IMR-90 (cell line): ENCODE measurements at regions not wholly inside any gene's neighbourhood (a gene's known extent, or its start where the extent isn't known, plus 50 kb on each side); places are given as distances from the start of the nearest gene placed in this dataset.

Experiments
- ATAC-seq: fragments of 200-7000 bp; cut with Tn5 transposase; 2 replicates; pipeline ENCODE4 v1.9.1; 2020; ENCODE audit warnings: low read depth, mild to moderate bottlenecking, moderate library complexity
- BruUV-seq: library from RNA; stranded (reverse); fragments of 400-500 nt; replicated peaks from 2 replicates; lab custom pipeline; 2021; lab: Mats Ljungman, UMichigan
- CTCF ChIA-PET: fragments of 300-600 bp; formaldehyde crosslinking; extraction: SDS; loops from one replicate; lab custom pipeline; 2021; ENCODE audit warnings: antibody characterized with exemption; lab: Yijun Ruan, JAX
- POLR2A ChIA-PET: fragments of 300-600 bp; sonication (Branson Sonifier 250); formaldehyde crosslinking; loops from one replicate; lab custom pipeline; 2022; ENCODE audit warnings: antibody characterized with exemption; ENCODE audit not compliant: unreplicated experiment; lab: Charles Lee
- DNase-seq: peaks from one replicate; pipeline ENCODE4 v3.0.0; 2013
- H2AFZ ChIP-seq: replicated peaks from 2 replicates; pipeline ENCODE3; 2013; ENCODE audit warnings: low read length, mild to moderate bottlenecking; ENCODE audit not compliant: poor library complexity
- H2AK5ac ChIP-seq: 2 replicates; pipeline ENCODE4 v1.6.1; 2013; ENCODE audit warnings: low read depth, low read length, inconsistent platforms
- H2AK9ac ChIP-seq: replicated peaks from 2 replicates; pipeline ENCODE3; 2013; ENCODE audit warnings: mild to moderate bottlenecking, low read depth, low read length, moderate library complexity; ENCODE audit not compliant: poor library complexity
- H2BK120ac ChIP-seq: 2 replicates; pipeline ENCODE4 v1.6.1; 2013; ENCODE audit warnings: low read depth, low read length, inconsistent platforms
- H2BK15ac ChIP-seq: 3 replicates; pipeline ENCODE4 v1.6.1; 2013; ENCODE audit warnings: low read depth, low read length, inconsistent platforms
- H2BK20ac ChIP-seq: 2 replicates; pipeline ENCODE4 v1.6.1; 2013; ENCODE audit warnings: low read depth, mild to moderate bottlenecking, inconsistent platforms, low read length, moderate library complexity
- H2BK5ac ChIP-seq: 2 replicates; pipeline ENCODE4 v1.6.1; 2013; ENCODE audit warnings: mild to moderate bottlenecking, low read depth, low read length, inconsistent platforms; ENCODE audit not compliant: poor library complexity, severe bottlenecking
- H3K14ac ChIP-seq: replicated peaks from 2 replicates; pipeline ENCODE4 v1.6.1; 2013; ENCODE audit warnings: low read depth, low read length, inconsistent platforms
- H3K18ac ChIP-seq: 2 replicates; pipeline ENCODE4 v1.6.1; 2013; ENCODE audit warnings: low read depth, low read length, control low read depth
- H3K23ac ChIP-seq: 2 replicates; pipeline ENCODE4 v1.6.1; 2013; ENCODE audit warnings: low read depth, low read length, inconsistent platforms
- H3K27ac ChIP-seq: 2 replicates; pipeline ENCODE4 v1.5.1; 2013; ENCODE audit warnings: mild to moderate bottlenecking, control low read depth, low read length; ENCODE audit not compliant: insufficient read depth
- H3K27me3 ChIP-seq: 2 replicates; pipeline ENCODE4 v1.6.1; 2013; ENCODE audit warnings: low read length; ENCODE audit not compliant: control insufficient read depth, insufficient read depth
- H3K36me3 ChIP-seq: 2 replicates; pipeline ENCODE4 v1.6.1; 2013; ENCODE audit warnings: low read length, mixed read lengths; ENCODE audit not compliant: control insufficient read depth, insufficient read depth
- H3K4ac ChIP-seq: 2 replicates; pipeline ENCODE4 v1.6.1; 2013; ENCODE audit warnings: low read depth, low read length, inconsistent platforms
- H3K4me1 ChIP-seq: 2 replicates; pipeline ENCODE4 v1.6.1; 2013; ENCODE audit warnings: low read length, mixed read lengths; ENCODE audit not compliant: control insufficient read depth, insufficient read depth
- H3K4me2 ChIP-seq: 2 replicates; pipeline ENCODE4 v1.6.1; 2013; ENCODE audit warnings: low read depth, mild to moderate bottlenecking, control low read depth, low read length, moderate library complexity
- H3K4me3 ChIP-seq: 2 replicates; pipeline ENCODE4 v1.5.1; 2013; ENCODE audit warnings: low read depth, mild to moderate bottlenecking, control low read depth, low read length, moderate library complexity; ENCODE audit not compliant: insufficient read depth
- H3K56ac ChIP-seq: 2 replicates; pipeline ENCODE4 v1.6.1; 2013; ENCODE audit warnings: low read length, inconsistent platforms; ENCODE audit not compliant: insufficient read depth; ENCODE audit errors: extremely low read depth
- H3K79me1 ChIP-seq, 2 experiments: 2 replicates each; pipeline ENCODE4 v1.6.1; 2013; ENCODE audit warnings: low read length in 2 of 2, inconsistent platforms in 1 of 2, low read depth in 1 of 2
- H3K9ac ChIP-seq: 2 replicates; pipeline ENCODE4 v1.6.1; 2013; ENCODE audit warnings: low read depth, low read length, control low read depth
- H3K9me1 ChIP-seq: 2 replicates; pipeline ENCODE4 v1.6.1; 2013; ENCODE audit warnings: low read length, inconsistent platforms; ENCODE audit not compliant: insufficient read depth
- H3K9me3 ChIP-seq: 2 replicates; pipeline ENCODE4 v1.6.1; 2013; ENCODE audit warnings: low read length; ENCODE audit not compliant: control insufficient read depth, insufficient read depth
- H4K20me1 ChIP-seq: 2 replicates; pipeline ENCODE4 v1.6.1; 2013; ENCODE audit warnings: low read length, inconsistent platforms; ENCODE audit not compliant: insufficient read depth
- H4K5ac ChIP-seq: 2 replicates; pipeline ENCODE4 v1.6.1; 2013; ENCODE audit warnings: mild to moderate bottlenecking, low read depth, low read length, control low read depth
- H4K8ac ChIP-seq, 2 experiments: 2 replicates each; pipeline ENCODE4 v1.6.1; 2013; ENCODE audit warnings: low read depth in 2 of 2, low read length in 2 of 2, control low read depth in 1 of 2, inconsistent platforms in 1 of 2
- H4K91ac ChIP-seq: 2 replicates; pipeline ENCODE4 v1.6.1; 2013; ENCODE audit warnings: low read depth, low read length, inconsistent platforms; ENCODE audit not compliant: insufficient read depth
- FOS ChIP-seq: fragments of 150-350 bp; IDR thresholded peaks from 2 replicates; pipeline ENCODE4 v1.6.1; 2016; ENCODE audit warnings: low read depth, low read length
- MXI1 ChIP-seq: IDR thresholded peaks from 2 replicates; pipeline ENCODE4 v1.6.1; 2012; ENCODE audit warnings: low read depth, mild to moderate bottlenecking, low read length, moderate library complexity, borderline replicate concordance
- RAD21 ChIP-seq: IDR thresholded peaks from 2 replicates; pipeline ENCODE4 v1.6.1; 2012; ENCODE audit warnings: low read length, improper control_type of control experiment
- RCOR1 ChIP-seq: IDR thresholded peaks from 2 replicates; pipeline ENCODE4 v1.6.1; 2012; ENCODE audit warnings: mild to moderate bottlenecking, low read length, improper control_type of control experiment; ENCODE audit not compliant: insufficient replicate concordance
- WGBS, 2 experiments: methylation state at CpG; one replicate each; pipeline versions ENCODE4 v1.1.5 to v1.1.7; 2013; ENCODE audit warnings: missing lambda C conversion rate in 2 of 2; ENCODE audit not compliant: insufficient read length in 1 of 2; ENCODE audit errors: extremely low coverage in 2 of 2; 5-methylcytosine and 5-hydroxymethylcytosine counted together
- dilution Hi-C: fragments of 300-500 bp; cut with HindIII; formaldehyde crosslinking; loops from one replicate; pipeline ENCODE4 v1.14.3; 2018; ENCODE audit warnings: low sequenced_read_pairs; ENCODE audit not compliant: unreplicated experiment
- in situ Hi-C: fragments of 300-500 bp; cut with MboI; formaldehyde crosslinking; loops from 3 replicates; pipeline ENCODE4 v1.14.3; 2019; ENCODE audit warnings: low sequenced_read_pairs, inconsistent platforms, mixed read lengths
- intact Hi-C: fragments of 100-400 bp; cut with micrococcal nuclease; formaldehyde crosslinking; loops from 2 replicates; pipeline ENCODE4 v1.10.0; 2022

- Histone ChIP-seq H3K27me3 (peaks cover 73% of the 10 kb centered on the region), H4K8ac (no peak overlapping the region), H3K4me3 (no peak overlapping the region), H4K20me1 (peaks cover 5% of the 10 kb centered on the region; the same call in 1 of the 2 replicates), H2AK5ac (no peak overlapping the region), H3K14ac (no peak overlapping the region), H3K56ac (no peak overlapping the region), H3K4me2 (no peak overlapping the region), H3K18ac (no peak overlapping the region), H4K5ac (no peak overlapping the region), H2AFZ (no peak overlapping the region), H3K36me3 (no peaks in the 10 kb centered on the region), H2BK120ac (no peak overlapping the region), H2BK20ac (no peak overlapping the region), H3K27ac (no peak overlapping the region), H3K9ac (no peak overlapping the region), H2AK9ac (no peak overlapping the region), H4K91ac (no peak overlapping the region), H2BK15ac (no peak overlapping the region), H3K23ac (no peak overlapping the region), H3K4ac (no peak overlapping the region), H3K9me3 (peaks cover 1% of the 10 kb centered on the region; the same call in 1 of the 2 replicates), H3K9me1 (no peaks in the 10 kb centered on the region), H2BK5ac (no peak overlapping the region), H3K4me1 (no peaks in the 10 kb centered on the region), H3K79me1 (no peaks in the 10 kb centered on the region)
- POLR2A ChIA-PET, result no interaction called here
- dilution Hi-C loops (no loop called here), in situ Hi-C loops (no loop called here), intact Hi-C loops (no loop called here)
- CTCF ChIA-PET, result no interaction called here
- BruUV-seq, result no TSS peak
- ATAC-seq, result no peak
- TF ChIP-seq MXI1, result no peak
- TF ChIP-seq RCOR1, result no peak
- no peak for TF ChIP-seq RAD21
- TF ChIP-seq FOS, result no peak
- DNase-seq, result no peak
- 54% methylated on average over 6 of the region's 12 CpGs; no CpG with 5 or more reads in 1 of the 2 experiments for WGBS, 2 experiments
Measured at GRCh38 chr10:78896159-78896928, 172.4 kb upstream of the ZMIZ1 start.
